Panc1 (cell line): ENCODE measurements at regions not wholly inside any gene's neighbourhood (a gene's known extent, or its start where the extent isn't known, plus 50 kb on each side); places are given as distances from the start of the nearest gene placed in this dataset.

Source experiments
- ATAC-seq: fragments of 200-7000 bp; cut with Tn5 transposase; 2 replicates; pipeline ENCODE4 v1.9.1; 2020; ENCODE audit warnings: mild to moderate bottlenecking, moderate library complexity
- BruUV-seq: library from RNA; stranded (reverse); fragments of 400-500 nt; replicated peaks from 2 replicates; lab custom pipeline; 2021; lab: Mats Ljungman, UMichigan
- CTCF ChIA-PET: fragments of 300-600 bp; sonication (Branson Sonifier 250); formaldehyde crosslinking; loops from one replicate; lab custom pipeline; 2022; ENCODE audit warnings: antibody characterized with exemption; lab: Charles Lee
- POLR2A ChIA-PET: fragments of 300-600 bp; sonication (Branson Sonifier 250); formaldehyde crosslinking; loops from one replicate; lab custom pipeline; 2022; ENCODE audit warnings: antibody characterized with exemption; lab: Charles Lee
- DNase-seq: peaks from one replicate; pipeline ENCODE4 v3.0.0-alpha.2; 2010; ENCODE audit warnings: low read depth, low spot score
- H3K27ac ChIP-seq: 2 replicates; pipeline ENCODE4 v1.5.1; 2011; ENCODE audit warnings: mild to moderate bottlenecking, low read length, inconsistent platforms
- H3K27me3 ChIP-seq: fragments of 200-500 bp; sonication (Bioruptor generic); 2 replicates; pipeline ENCODE4 v1.6.0; 2014; ENCODE audit warnings: low read length, inconsistent platforms; ENCODE audit not compliant: control insufficient read depth, insufficient read depth
- H3K36me3 ChIP-seq: fragments of 200-500 bp; sonication (Bioruptor generic); 2 replicates; pipeline ENCODE4 v1.5.1; 2014; ENCODE audit warnings: inconsistent platforms, mild to moderate bottlenecking, low read length, moderate library complexity; ENCODE audit not compliant: control insufficient read depth, insufficient read depth
- H3K4me1 ChIP-seq: 2 replicates; pipeline ENCODE4 v1.5.1; 2011; ENCODE audit warnings: inconsistent platforms, mild to moderate bottlenecking, low read length, moderate library complexity; ENCODE audit not compliant: control insufficient read depth, insufficient read depth
- H3K4me3 ChIP-seq, 2 experiments: 2 replicates each; pipeline ENCODE4 v1.5.1; 2011 to 2012; ENCODE audit warnings: low read depth in 2 of 2, low read length in 2 of 2, mild to moderate bottlenecking in 2 of 2, inconsistent platforms in 1 of 2, moderate library complexity in 1 of 2
- H3K9me3 ChIP-seq: fragments of 200-500 bp; sonication (Bioruptor generic); 2 replicates; pipeline ENCODE4 v1.5.1; 2014; ENCODE audit warnings: low read depth, mild to moderate bottlenecking, inconsistent platforms, low read length, moderate library complexity; ENCODE audit not compliant: control insufficient read depth, insufficient read depth
- POLR2AphosphoS5 ChIP-seq: IDR thresholded peaks from 2 replicates; pipeline ENCODE4 v1.6.1; 2012; ENCODE audit warnings: mild to moderate bottlenecking, low read depth, low read length, moderate library complexity
- SIN3A ChIP-seq: IDR thresholded peaks from 2 replicates; pipeline ENCODE4 v1.6.1; 2012; ENCODE audit warnings: low read depth, mild to moderate bottlenecking, low read length, moderate library complexity, borderline replicate concordance; ENCODE audit not compliant: insufficient read depth
- TCF7L2 ChIP-seq: IDR thresholded peaks from 2 replicates; pipeline ENCODE4 v1.6.1; 2011; ENCODE audit warnings: mild to moderate bottlenecking, low read depth, low read length, inconsistent platforms
- in situ Hi-C: cut with HindIII; loops from 2 replicates; pipeline ENCODE4 v1.10.0; 2016; ENCODE audit warnings: low sequenced_read_pairs, low pct_unique_long_range_greater_than_20kb
- intact Hi-C: fragments of 100-400 bp; cut with micrococcal nuclease; formaldehyde crosslinking; loops from one replicate; pipeline ENCODE4 v1.10.0; 2022; ENCODE audit not compliant: unreplicated experiment
- TF ChIP-seq, protein P1 (sequence below): fragments of 450-650 bp; IDR thresholded peaks from 2 replicates; pipeline ENCODE4 v1.5.1; 2017; ENCODE audit warnings: mild to moderate bottlenecking
- TF ChIP-seq, protein P2 (sequence below), 2 experiments: IDR thresholded peaks; 2 replicates each; pipeline ENCODE4 v1.6.1; 2011 to 2012; ENCODE audit warnings: low read depth in 2 of 2, control low read depth in 1 of 2, low read length in 1 of 2, mild to moderate bottlenecking in 1 of 2, moderate library complexity in 1 of 2; ENCODE audit not compliant: insufficient read depth in 1 of 2

DNA sequence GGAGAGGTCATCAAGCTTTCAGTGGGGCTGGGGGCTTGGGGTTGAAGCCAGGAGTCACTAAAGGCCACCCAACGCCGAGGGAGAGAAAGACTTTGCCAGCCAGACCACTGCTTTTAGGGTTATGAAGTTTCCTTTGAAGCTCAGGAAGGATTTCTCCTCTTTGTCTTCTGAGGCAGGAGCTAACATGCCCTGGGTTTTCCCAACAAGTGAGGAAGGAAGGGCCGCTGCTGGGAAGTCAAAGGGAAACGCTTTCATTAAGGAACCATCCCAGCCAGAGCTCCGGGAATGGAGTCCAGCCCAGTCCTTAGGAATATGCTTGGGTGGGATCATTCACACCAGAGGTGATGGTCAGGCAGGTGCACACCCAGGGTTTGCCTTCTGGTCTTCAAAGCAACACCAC, 436.9 kb downstream of the PRDM2 start:
- Histone ChIP-seq H3K9me3 (no peaks in the 10 kb centered on the region), H3K36me3 (no peaks in the 10 kb centered on the region), H3K4me3 (no peak overlapping the region), H3K27ac (no peak overlapping the region), H3K27me3 (no peaks in the 10 kb centered on the region; the same call in 1 of the 2 replicates), H3K4me1 (no peaks in the 10 kb centered on the region)
- BruUV-seq: no TSS peak
- ChIA-PET POLR2A (no interaction called here), CTCF (no interaction called here)
- ATAC-seq (no peak), DNase-seq (no peak)
- in situ Hi-C loops (no loop called here), intact Hi-C loops (no loop called here)
- TF ChIP-seq, protein P1, sequence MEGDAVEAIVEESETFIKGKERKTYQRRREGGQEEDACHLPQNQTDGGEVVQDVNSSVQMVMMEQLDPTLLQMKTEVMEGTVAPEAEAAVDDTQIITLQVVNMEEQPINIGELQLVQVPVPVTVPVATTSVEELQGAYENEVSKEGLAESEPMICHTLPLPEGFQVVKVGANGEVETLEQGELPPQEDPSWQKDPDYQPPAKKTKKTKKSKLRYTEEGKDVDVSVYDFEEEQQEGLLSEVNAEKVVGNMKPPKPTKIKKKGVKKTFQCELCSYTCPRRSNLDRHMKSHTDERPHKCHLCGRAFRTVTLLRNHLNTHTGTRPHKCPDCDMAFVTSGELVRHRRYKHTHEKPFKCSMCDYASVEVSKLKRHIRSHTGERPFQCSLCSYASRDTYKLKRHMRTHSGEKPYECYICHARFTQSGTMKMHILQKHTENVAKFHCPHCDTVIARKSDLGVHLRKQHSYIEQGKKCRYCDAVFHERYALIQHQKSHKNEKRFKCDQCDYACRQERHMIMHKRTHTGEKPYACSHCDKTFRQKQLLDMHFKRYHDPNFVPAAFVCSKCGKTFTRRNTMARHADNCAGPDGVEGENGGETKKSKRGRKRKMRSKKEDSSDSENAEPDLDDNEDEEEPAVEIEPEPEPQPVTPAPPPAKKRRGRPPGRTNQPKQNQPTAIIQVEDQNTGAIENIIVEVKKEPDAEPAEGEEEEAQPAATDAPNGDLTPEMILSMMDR: no peak
- TF ChIP-seq SIN3A (no peak), POLR2AphosphoS5 (no peak), TCF7L2 (no peak)
- TF ChIP-seq, protein P2, sequence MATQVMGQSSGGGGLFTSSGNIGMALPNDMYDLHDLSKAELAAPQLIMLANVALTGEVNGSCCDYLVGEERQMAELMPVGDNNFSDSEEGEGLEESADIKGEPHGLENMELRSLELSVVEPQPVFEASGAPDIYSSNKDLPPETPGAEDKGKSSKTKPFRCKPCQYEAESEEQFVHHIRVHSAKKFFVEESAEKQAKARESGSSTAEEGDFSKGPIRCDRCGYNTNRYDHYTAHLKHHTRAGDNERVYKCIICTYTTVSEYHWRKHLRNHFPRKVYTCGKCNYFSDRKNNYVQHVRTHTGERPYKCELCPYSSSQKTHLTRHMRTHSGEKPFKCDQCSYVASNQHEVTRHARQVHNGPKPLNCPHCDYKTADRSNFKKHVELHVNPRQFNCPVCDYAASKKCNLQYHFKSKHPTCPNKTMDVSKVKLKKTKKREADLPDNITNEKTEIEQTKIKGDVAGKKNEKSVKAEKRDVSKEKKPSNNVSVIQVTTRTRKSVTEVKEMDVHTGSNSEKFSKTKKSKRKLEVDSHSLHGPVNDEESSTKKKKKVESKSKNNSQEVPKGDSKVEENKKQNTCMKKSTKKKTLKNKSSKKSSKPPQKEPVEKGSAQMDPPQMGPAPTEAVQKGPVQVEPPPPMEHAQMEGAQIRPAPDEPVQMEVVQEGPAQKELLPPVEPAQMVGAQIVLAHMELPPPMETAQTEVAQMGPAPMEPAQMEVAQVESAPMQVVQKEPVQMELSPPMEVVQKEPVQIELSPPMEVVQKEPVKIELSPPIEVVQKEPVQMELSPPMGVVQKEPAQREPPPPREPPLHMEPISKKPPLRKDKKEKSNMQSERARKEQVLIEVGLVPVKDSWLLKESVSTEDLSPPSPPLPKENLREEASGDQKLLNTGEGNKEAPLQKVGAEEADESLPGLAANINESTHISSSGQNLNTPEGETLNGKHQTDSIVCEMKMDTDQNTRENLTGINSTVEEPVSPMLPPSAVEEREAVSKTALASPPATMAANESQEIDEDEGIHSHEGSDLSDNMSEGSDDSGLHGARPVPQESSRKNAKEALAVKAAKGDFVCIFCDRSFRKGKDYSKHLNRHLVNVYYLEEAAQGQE (IDR thresholded peaks at IDR 0.05; ENCODE audit: insufficient read depth in 1 of 2, low read depth in 2 of 2, low read length in 1 of 2): no peak

DNA sequence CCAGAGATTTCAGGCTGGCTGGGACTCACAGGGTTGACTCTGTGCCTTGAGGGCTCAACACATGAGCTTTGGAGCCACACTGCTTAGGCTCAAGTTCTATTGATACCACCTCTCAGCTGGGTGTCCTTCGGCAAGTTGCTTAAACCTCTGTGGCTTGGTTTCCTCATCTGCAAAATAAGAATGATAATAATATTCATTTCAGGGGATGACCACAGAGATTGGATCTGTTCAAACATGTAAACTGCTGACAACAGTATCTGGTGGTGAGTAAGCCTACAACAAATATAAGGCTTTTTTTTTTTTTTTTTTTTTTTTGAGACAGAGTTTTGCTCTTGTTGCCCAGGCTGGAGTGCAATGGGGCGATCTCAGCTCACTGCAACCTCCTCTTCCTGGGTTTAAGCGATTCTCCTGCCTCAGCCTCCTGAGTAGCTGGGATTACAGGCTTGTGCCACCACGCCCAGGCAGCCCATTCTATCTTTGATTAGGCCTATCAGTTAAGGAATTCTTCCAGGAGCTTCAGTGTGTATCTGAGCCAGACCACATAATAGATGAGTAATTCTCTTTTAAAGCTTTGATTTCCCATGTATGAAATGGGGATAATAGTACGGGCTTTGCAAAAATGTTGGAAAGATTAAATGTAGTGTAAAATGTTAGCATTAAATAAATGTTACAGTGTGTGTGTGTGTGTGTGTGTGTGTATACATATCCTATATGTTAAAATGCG, 437.6 kb downstream of the PRDM2 start:
- no peaks in the 10 kb centered on the region for H3K36me3 ChIP-seq
- H3K9me3 ChIP-seq: no peaks in the 10 kb centered on the region
- POLR2A ChIA-PET: no interaction called here
- ATAC-seq: no peak
- BruUV-seq: no TSS peak
- no peak overlapping the region for H3K27ac ChIP-seq
- H3K4me3 ChIP-seq: no peak overlapping the region
- no peaks in the 10 kb centered on the region; the same call in 1 of the 2 replicates for H3K27me3 ChIP-seq
- in situ Hi-C loops: no loop called here
- H3K4me1 ChIP-seq: no peaks in the 10 kb centered on the region
- TF ChIP-seq, protein P2 (IDR thresholded peaks at IDR 0.05; ENCODE audit: insufficient read depth in 1 of 2, low read depth in 2 of 2, low read length in 1 of 2): no peak
- TF ChIP-seq TCF7L2 (no peak), POLR2AphosphoS5 (no peak), SIN3A (no peak)
- TF ChIP-seq, protein P1: no peak
- intact Hi-C loops: no loop called here
- DNase-seq: no peak
- CTCF ChIA-PET: no interaction called here
